Stimulated activated CD4-positive, alpha-beta T cell treated with anti-CD3 and anti-CD28 coated beads, Interleukin-12 subunit alpha, Interleukin-12 subunit beta, amount 100 ng/mL, for 48 hours (primary cell): ENCODE measurements at regions not wholly inside any gene's neighbourhood (a gene's known extent, or its start where the extent isn't known, plus 50 kb on each side); places are given as distances from the start of the nearest gene placed in this dataset.

Experiments used
- DNase-seq, 3 donors: peaks; one replicate each; pipeline ENCODE4 v3.0.0-alpha.2; 2020; ENCODE audit warnings: low read depth in 2 of 3, low spot score in 1 of 3

DNA sequence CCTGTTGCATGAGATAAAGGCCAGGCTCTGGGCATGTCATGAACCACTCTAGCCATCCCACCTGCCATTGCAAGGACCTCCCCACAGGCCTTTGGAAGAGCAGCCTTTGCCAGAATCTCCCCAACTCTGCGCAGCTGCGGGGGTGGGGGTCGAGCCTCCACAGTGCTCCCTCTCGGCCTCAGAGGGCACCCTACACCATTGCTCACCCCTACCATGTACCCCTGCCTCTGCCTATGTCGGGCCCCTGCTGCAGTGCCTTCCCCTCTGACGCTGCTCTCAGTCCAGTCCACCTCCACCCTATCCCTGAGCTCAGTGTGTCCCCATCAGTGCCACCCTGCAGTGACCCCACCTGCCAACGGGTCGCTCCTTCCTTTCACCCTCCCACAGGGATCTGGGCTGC, 679.7 kb upstream of the RAB6C start:
- no peak for DNase-seq

DNA sequence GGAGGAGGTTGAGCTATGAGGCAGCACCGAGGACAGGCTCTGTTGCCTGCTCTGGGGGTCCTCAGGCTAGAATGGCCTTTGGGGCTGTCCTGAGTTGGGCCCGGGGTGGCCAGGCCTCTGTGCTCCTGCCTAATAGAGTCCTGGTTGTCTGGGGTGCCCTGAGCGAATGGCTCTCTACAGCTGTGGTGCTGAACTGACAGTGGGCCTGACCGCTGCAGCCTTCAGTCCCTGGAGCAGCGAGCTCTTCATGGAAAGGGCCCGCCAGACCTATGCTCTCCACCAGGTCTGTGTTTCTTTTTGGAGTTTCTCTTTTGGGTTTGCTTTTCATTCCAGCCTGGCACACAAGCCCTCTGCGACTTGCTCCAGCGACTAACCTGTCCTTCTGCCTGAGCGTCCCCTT, 679.0 kb upstream of the RAB6C start:
- DNase-seq, result no peak

DNA sequence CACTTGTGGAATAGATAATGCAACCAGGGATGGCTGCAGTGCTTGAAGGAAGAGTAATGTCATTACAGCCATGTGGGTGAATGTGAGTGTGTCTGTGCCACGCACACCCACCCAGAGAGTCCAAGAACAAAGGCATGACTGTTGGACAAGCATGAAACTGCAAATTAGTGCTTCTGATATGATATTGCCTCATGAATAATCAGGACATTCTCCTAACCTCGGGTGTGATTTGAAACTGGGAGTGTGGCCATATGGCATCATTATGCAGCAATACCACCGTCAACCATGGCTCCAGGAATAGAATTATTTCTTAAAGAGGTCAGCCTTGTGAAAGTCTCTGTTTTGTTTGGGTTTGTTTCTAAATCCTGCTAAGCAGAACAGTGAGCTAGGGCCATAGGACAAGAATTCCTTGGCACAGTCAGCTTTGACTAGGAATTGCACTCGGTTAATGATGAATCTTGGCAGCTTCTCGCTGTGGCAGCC, 678.0 kb upstream of the RAB6C start:
- DNase-seq, result no peak

DNA sequence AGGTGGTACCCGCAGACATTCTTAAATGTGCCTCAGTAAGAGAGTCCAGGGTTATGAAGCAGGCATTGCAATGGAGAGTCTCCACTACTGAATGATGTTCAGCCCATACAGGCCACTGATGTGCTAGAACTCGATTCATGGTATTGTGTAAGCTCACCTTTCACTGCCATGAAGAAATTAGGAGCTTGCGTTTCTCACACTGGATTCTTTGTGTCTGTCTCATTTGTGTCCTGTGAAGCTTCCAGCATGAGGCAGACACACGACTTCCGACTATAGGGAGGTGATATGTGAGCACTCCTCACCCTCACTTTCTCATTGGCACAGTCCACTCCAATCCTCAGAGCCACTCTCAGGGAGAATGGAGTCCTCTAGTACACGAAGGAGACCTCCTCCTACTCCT, 677.4 kb upstream of the RAB6C start:
- DNase-seq, result no peak

DNA sequence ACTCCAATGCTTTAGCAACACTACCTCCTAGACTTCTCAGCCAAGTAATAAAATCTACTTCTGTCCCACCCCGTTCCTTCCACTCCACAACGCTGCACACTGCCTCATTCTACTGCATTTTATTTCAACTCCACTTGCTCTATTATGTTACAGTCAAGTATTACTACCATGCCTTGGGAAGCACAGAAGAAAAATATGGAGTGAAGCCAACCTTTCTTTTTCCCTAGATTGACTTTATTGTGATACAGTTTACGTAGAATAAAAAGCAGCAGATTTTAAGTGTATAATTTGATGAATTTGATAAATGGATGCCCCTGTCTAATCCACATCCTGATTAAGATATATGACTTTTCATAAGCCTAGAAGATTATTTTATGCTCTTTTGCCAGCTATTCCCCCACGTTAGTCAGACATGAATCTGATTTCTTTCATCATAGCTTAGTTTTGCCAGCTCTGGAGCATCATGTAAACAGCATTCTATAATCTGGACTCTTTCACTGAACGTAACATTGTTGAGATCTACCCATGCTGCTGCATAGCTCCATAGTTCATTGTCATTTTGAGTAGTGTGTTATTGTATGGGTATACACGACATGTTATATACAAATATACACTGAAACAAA, 676.8 kb upstream of the RAB6C start:
- DNase-seq, result no peak

DNA sequence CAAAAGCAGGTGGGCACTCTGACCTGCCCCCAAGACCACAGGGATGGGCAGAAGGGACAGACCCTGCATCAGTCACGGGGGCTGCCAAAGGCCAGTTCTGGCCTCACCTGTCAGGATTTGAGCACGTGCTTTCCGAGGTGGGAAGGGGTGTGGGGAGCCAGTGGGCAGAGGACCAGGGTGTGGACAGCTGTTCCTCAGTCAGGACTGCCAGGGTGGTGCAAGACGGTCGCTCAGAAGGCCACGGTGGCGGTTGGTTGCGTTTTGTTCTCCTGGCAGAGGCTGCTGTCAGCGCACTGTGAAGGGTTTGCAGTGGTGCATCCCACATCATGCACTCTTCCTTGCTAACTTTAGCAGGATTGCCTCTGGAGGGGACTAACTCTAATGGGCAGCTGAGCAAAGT, 665.3 kb upstream of the RAB6C start:
- DNase-seq, result no peak

DNA sequence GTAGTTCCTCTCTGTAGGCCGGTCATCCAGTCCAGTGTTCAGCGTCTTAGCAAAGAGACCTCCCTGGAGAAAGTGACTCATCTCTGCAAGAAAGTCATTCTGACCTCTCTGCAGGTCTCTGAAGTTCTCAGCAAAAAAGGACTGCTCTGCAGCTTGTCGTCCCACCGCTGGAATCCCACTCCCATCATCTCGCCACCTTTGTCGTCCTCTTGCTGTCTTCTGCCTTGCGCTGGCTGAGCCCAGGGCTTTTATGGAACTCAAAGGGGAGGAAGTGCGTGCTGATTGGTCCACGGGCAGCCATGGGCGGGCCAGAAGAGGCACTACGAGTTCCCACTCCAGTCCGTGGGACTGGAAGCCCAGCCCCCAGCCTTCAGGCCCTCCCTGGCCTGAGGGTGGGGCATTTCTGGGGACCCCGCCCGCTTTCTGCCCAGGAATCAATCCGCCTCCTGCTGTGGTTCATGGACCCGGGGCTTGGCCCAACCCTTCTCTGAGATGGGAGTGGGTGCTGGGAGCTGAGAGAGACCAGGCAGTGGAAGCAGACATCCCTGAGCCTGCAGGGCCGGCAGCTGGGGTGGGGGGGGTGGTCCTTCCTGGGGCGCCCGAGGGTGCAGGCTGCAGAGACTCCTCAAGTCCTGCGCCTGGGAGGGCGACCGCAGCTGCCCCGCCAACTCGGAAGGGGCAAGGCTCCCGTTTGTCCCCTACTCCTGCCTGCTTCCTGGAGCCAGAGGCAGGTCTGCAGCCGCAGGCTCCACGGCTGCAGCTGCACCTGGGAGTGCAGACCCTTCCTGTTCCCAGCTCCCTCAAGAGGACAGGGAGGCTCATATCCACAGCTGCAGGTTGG, 660.7 kb upstream of the RAB6C start:
- DNase-seq, result no peak

DNA sequence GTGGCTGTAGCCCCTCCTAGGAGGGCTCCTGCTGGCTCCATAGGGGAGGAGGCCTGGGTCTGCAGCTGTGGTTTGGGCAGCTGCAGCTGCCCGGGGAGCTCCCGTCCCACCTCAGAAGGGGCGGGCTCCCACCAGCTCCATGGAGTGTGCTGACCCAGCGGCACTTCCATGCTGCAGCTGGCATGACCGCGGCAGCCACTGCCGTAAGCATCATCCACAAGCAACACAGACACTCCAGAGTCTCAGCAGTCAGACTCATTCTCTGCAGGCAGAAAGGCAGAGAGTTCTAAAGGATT, 660.1 kb upstream of the RAB6C start:
- no peak for DNase-seq

DNA sequence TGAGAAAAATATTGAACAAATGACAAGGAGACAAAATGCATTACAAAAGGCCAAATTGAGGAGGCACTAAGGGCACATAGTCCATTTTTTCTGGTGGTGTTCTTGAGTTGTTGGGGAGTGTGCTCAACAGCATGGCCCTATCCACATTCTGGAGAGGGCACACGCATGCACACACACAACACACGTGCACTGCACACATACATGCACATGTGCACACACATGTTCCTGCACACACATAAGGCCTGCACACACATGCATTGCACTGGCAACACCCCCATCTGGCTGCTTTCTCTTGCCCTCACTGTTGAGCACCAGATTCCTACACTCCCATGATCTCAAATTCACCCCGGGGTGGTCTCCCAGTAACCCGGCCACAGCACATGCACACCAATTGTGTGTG, 659.2 kb upstream of the RAB6C start:
- no peak for DNase-seq

DNA sequence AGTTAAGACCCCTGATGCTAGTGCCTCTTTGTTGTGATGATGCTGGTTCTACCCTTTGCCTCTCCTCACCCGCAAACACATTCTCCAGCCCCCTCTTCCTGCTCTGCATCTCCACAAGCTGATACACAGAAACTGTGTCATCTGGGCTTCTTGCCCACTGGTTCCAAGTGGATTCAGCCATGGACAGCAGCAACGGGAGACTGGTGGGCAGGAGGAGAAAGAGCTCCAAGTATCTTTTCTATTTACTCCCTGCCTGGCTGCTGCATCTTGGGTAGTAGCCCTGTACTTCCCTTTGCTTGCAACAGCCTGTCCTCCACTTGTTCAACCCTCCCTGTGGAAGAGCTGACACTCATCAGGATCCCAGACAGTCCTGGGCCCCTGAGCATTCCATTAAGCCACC, 655.1 kb upstream of the RAB6C start:
- DNase-seq, result no peak

DNA sequence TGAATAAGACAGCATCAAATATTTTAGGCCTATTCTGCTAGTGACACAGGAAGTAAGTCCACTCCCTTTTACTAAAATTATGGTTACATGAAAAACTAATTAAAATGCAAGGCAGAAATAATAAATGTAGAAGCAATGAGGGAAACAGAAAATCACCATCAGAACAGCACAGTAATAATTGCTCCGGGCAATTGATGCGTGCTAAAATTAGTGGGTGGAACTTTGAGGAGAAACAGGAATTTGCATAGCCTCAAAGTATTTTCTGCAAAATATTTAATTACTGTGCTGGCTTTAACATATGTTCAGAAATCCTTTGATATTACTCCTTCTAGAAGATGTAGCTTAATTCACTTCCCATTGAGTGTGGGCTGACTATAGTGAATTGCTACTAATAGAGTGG, 654.3 kb upstream of the RAB6C start:
- DNase-seq, result no peak

DNA sequence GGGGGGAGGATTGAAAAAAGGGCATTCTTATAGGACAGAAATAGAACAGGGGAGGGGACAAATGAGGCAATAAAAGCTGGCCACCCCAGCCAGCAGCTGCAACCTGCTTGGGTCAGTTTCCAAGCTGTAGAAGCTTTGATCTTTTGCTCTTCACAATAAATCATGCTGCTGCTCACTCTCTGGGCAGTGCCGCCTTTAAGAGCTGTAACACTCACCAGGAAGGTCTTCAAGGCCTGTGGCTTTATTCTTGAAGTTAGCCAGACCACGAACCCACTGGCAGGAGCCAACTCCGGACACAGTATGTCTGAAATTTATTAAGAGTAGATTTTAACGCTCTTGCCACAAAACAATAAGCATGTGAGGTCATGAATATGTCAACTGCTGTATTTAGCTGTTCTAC, 649.9 kb upstream of the RAB6C start:
- DNase-seq, result no peak

DNA sequence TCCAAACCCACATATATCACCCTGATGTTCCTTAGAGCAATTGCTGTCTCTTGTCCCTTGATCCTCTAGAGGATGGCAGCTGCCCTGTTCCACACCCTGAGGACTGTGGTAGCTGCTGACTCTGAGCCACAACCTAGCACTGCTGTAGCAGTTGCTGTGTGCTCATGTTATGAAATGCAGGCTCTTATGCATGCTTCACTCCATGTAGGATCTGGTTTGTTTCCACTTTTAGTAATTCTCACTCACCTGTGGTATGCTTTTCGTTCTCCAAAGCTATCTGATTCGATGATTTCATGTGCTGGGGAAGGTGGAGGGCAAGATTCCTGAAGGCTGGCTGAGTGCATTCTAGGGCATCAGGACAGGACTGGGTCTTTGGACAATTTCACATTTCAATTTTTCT, 649.0 kb upstream of the RAB6C start:
- no peak for DNase-seq

DNA sequence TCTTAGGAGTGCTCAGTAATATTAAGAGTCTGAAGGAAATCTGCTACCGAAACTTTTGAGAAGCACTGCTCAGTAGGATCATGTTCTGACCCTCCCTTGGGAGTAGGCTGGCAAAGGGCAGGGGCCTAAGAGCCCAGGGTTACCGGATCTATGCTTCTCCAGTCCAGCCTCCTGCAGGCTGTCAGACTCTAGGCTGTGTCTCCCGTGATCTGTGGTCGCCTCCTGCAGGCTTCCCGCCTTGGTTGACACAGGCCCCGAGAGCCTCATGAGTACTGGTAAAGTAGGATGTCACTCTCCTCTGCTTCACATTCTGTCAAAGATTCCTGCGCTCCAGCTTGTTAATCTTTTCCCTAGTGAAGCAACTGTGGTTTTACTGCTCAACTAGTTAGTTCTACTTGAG, 647.8 kb upstream of the RAB6C start:
- DNase-seq, result no peak

DNA sequence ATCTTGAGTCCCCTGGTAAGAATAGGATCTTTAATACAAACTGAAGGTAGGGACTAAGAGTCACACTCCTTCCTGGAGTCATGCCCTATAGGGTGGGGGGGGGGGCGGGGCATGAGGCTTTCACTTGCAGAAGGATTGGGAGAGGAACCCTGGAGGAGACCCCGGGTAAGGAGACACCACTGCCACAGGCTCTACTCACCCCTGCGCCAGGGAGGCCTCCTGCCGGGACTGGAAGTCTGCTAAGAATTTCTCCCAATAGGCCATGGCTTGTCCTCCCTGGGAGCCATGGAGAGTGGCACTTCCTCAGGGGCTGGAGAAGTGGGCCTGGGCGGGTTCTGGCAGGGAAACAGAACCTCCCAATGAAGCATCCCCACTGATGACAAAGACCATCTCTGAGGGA, 645.3 kb upstream of the RAB6C start:
- no peak for DNase-seq

DNA sequence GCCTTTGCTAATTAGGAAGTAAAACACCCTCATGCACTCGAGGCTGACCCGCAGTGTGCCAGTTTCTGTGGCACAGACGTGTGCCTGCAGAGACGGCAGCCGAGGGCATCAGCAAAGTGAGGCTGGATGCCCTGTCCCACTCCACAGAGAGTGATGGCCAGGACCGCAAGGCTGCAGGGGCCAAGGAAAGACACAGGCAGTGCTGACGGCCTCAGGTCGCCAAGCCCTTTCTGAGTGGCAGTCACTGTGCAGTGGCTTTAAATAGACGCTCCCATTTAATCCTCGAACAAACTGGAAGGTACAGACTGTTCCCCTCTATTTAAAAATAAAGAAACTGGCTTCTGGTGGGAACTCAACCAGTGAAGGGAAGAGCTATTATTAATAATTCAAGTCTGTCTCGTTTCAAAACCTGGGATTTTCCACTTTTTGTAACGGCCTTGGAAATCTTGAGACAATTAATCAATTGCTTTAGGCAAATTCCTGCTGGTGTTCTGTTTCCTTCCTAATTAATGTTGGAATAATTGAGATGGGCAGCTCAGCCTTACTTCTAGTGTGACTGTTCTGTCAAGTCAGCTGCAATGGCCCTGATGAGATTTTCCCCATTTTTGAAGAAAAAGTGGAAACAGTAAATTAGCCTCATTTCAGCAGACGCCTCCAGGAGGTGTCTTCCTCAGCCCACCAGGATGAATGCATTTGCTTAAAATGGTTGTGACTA, 644.6 kb upstream of the RAB6C start:
- DNase-seq, result no peak

DNA sequence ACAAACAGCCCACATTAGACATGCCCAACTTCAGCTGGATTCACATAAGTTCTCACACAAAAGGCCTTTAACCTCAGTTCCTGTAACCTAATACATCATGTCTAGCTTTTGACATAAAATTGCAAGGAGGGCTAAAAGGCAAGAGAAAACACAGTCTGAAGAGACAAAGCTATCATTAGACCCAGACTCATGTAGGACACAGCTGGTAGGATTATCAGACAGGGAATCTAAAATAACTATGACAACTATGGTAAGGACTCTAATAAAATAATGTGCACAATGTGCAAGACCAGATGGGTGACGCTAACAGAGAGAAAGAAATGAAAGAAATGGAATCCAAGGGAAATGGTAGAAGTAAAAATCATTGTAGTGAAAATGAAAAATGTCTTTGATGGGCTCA, 643.2 kb upstream of the RAB6C start:
- no peak for DNase-seq

DNA sequence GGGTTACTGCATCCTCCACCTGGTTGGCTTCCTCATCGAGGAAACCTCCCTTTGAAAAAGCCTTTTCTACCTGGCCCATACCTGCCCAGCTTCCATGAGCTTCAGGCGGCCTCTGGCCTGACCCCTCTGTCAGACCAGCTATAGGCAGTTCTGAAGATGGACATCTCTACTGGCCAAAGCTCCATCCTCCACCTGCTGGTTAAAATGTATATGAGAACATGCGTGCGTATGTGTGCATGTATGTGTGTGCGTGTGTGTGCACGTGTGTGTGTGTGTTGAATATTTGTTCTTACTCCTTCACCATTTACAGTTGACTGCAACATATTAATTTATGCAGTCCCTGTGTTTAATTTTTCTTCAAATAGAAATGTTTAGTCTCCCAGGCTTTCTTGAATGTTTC, 642.4 kb upstream of the RAB6C start:
- DNase-seq, result no peak

DNA sequence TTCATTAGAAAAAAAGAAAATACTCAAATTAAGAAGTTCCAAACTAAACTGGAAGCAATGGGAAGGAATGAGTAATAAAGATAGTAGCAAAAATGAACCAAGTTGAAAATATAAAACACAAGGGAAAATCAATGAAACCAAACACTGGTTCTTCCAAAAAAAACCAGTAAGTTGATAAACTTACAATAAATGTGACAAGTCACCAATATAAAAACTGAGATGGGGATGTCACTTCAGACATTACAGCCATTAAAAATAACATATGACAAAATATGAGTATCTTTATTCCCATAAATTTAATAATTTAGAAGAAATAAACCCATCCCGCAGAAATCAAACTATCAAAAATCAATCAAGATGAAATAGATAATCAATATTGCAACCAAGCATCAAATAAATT, 633.9 kb upstream of the RAB6C start:
- no peak for DNase-seq

DNA sequence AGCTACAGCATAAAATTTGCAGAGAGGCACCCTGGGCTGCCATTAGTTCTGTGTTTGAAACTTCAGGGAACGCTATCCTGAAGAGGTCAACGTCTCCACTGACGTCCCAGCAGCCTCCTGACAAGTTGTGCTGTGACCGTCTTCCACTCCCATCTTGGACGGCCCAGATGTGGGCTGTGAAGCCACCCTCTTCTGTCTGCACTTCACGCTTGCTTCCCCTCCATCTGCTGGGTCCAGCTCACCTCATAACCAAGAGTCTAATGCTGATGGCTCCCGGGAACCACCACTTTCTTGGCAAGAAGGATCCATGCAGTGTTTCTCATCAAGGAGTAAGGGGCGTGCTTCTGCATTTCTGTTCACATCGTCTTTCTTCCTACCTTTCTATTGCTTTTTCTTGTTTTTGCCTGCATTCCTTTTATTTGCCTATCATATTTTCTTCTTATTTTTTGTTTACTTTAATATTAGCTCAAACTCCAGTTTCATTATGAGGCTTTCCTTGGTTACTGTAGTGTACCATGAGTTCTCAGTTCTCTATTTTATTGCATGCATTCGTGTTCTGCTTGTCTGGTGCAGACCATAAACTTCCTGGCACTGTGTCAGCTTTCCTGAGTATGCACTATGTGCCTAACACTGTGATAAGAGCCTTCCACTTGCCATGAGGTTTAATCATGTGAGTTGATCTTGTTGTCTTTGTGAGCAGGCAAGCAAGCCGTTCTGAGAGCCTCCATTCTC, 631.8 kb upstream of the RAB6C start:
- no peak for DNase-seq

DNA sequence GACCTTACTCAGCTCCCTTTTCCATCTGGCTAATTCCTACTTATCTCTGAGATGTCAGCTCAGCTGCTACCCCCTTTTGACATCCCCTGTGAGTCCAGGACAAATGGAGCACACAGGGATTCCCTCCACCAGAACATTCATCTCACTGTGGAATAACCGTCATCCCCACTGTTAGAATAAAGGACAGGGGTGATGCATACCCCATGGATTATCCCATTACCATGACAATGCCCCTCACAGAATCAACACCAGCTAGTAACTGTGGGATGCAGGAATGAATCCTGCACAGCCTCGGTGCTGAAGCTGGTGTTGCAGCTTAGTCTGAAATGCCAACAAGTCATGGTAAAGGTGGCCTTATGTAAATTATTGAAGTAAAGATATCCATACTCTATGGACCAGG, 624.8 kb upstream of the RAB6C start:
- no peak for DNase-seq

DNA sequence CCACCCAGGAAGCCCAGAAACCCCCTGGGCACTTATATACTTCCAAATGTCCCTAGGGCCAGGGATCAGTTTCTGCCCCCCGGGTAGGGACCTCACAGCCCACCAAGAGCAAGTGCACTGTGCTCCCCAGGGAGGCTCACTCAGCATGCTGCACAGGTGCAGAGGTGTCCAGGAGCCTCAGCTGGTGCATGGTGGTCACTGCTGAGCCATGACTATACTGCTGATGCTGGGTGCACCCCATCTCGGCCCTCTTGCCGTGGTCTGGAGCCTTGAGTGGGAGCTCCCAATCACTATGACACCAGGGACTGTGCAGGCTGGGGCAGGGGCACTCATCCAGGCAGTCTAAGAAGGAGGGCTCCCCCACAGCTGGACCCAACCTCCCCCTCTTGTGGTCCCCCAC, 617.8 kb upstream of the RAB6C start:
- DNase-seq, result no peak
